ENCODE measurements at regions not wholly inside any gene's neighbourhood (a gene's known extent, or its start where the extent isn't known, plus 50 kb on each side); places are given as distances from the start of the nearest gene placed in this dataset.
"Not testable (repeated sequence)": the region's sequence is repeated elsewhere in the genome, so short reads cannot be mapped to it uniquely, and the experiment has no call there.

GRCh38 chr12:97877404-97877803 is 414.8 kb downstream of the RMST start:
- Histone ChIP-seq H3K4me1 (ENCODE audit: control insufficient read depth in 1 of 2, insufficient read depth in 2 of 2, low read length in 2 of 2) (no peaks in the 10 kb centered on the region), H3K4me2 (replicated peaks; ENCODE audit: extremely low read depth, low read length, poor library complexity, severe bottlenecking) (no peak overlapping the region), H3K79me2 (ENCODE audit: insufficient read depth, low read length) (no peaks in the 10 kb centered on the region), H3K27ac (ENCODE audit: low read depth in 1 of 2, low read length in 2 of 2) (no peak overlapping the region), H3K4me3 (replicated peaks in 1 of 3; ENCODE audit: low read depth in 2 of 3, low read length in 3 of 3) (no peak overlapping the region), H3K9me3 (replicated peaks in 1 of 2; ENCODE audit: control insufficient read depth in 1 of 2, insufficient read depth in 1 of 2, low read length in 2 of 2) (peaks cover 6 to 7% of the 10 kb centered on the region in 2 donors), H3K36me3 (replicated peaks in 1 of 2; ENCODE audit: control insufficient read depth in 1 of 2, insufficient read depth in 2 of 2, low read length in 2 of 2) (no peaks in the 10 kb centered on the region), H2AFZ (ENCODE audit: insufficient read depth, low read depth, low read length, poor library complexity, severe bottlenecking) (no peak overlapping the region), H3K27me3 (ENCODE audit: control insufficient read depth in 2 of 2, insufficient read depth in 2 of 2, low read length in 2 of 2) (no peaks in the 10 kb centered on the region), H3K9ac (ENCODE audit: insufficient read depth, low read length, poor library complexity, severe bottlenecking) (no peak overlapping the region), H4K20me1 (ENCODE audit: insufficient read depth, low read length) (no peaks in the 10 kb centered on the region)
- TF ChIP-seq, protein P1, sequence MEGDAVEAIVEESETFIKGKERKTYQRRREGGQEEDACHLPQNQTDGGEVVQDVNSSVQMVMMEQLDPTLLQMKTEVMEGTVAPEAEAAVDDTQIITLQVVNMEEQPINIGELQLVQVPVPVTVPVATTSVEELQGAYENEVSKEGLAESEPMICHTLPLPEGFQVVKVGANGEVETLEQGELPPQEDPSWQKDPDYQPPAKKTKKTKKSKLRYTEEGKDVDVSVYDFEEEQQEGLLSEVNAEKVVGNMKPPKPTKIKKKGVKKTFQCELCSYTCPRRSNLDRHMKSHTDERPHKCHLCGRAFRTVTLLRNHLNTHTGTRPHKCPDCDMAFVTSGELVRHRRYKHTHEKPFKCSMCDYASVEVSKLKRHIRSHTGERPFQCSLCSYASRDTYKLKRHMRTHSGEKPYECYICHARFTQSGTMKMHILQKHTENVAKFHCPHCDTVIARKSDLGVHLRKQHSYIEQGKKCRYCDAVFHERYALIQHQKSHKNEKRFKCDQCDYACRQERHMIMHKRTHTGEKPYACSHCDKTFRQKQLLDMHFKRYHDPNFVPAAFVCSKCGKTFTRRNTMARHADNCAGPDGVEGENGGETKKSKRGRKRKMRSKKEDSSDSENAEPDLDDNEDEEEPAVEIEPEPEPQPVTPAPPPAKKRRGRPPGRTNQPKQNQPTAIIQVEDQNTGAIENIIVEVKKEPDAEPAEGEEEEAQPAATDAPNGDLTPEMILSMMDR (IDR thresholded peaks at IDR 0.05), result no peak
- no peak overlapping the region for H3K27ac Mint-ChIP-seq
- H3K4me3 Mint-ChIP-seq, result no peak overlapping the region
- intact Hi-C loops (cut with micrococcal nuclease), result no loop called here
- H3K27me3 Mint-ChIP-seq (ENCODE audit: low read depth in 3 of 3), result no peaks in the 10 kb centered on the region
- peaks cover 0 to 15% (median 3%) of the 10 kb centered on the region in 7 donors for H3K9me3 Mint-ChIP-seq
- H3K4me1 Mint-ChIP-seq, result no peaks in the 10 kb centered on the region
- DNase-seq, result no peak
- H3K36me3 Mint-ChIP-seq, result no peaks in the 10 kb centered on the region

GRCh38 chr12:97886511-97887176 is 424.0 kb downstream of the RMST start:
- Histone ChIP-seq H3K4me1 (ENCODE audit: control insufficient read depth in 1 of 2, insufficient read depth in 2 of 2, low read length in 2 of 2) (no peaks in the 10 kb centered on the region), H3K9ac (ENCODE audit: insufficient read depth, low read length, poor library complexity, severe bottlenecking) (no peak overlapping the region), H4K20me1 (ENCODE audit: insufficient read depth, low read length) (no peaks in the 10 kb centered on the region), H3K79me2 (ENCODE audit: insufficient read depth, low read length) (no peaks in the 10 kb centered on the region), H3K27me3 (ENCODE audit: control insufficient read depth in 2 of 2, insufficient read depth in 2 of 2, low read length in 2 of 2) (no peaks in the 10 kb centered on the region), H3K4me2 (replicated peaks; ENCODE audit: extremely low read depth, low read length, poor library complexity, severe bottlenecking) (no peak overlapping the region), H3K36me3 (replicated peaks in 1 of 2; ENCODE audit: control insufficient read depth in 1 of 2, insufficient read depth in 2 of 2, low read length in 2 of 2) (no peaks in the 10 kb centered on the region), H3K9me3 (replicated peaks in 1 of 2; ENCODE audit: control insufficient read depth in 1 of 2, insufficient read depth in 1 of 2, low read length in 2 of 2) (no peaks in the 10 kb centered on the region), H3K27ac (ENCODE audit: low read depth in 1 of 2, low read length in 2 of 2) (no peak overlapping the region), H3K4me3 (replicated peaks in 1 of 3; ENCODE audit: low read depth in 2 of 3, low read length in 3 of 3) (no peak overlapping the region), H2AFZ (ENCODE audit: insufficient read depth, low read depth, low read length, poor library complexity, severe bottlenecking) (no peak overlapping the region)
- H3K27ac Mint-ChIP-seq, result no peak overlapping the region
- TF ChIP-seq, protein P1 (IDR thresholded peaks at IDR 0.05), result no peak
- intact Hi-C loops (cut with micrococcal nuclease), result no loop called here
- no peak overlapping the region for H3K4me3 Mint-ChIP-seq
- no peaks in the 10 kb centered on the region for H3K27me3 Mint-ChIP-seq (ENCODE audit: low read depth in 3 of 3)
- WGBS (ENCODE audit: insufficient coverage), result no CpG with 5 or more reads among the region's 4 CpGs
- H3K4me1 Mint-ChIP-seq, result no peaks in the 10 kb centered on the region
- peaks cover 0 to 4% (median 2%) of the 10 kb centered on the region in 7 donors for H3K9me3 Mint-ChIP-seq
- H3K36me3 Mint-ChIP-seq, result no peaks in the 10 kb centered on the region
- DNase-seq, result no peak

DNA sequence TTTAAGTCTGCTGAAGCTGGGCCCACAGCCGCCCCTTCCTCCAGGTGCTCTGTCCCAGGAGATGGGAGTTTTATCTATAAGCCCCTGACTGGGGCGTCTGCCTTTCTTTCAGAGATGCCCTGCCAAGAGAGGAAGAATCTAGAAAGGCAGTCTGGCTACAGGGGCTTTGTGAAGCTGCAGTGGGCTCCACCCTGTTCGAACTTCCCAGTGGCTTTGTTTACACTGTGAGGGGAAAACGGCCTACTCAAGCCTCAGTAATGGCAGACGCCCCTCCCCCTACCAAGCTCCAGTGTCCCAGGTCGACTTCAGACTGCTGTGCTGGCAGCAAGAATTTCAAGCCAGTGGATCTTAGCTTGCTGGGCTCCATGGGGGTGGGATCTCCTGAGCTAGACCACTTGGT is 435.3 kb downstream of the RMST start:
- H3K27ac ChIP-seq (ENCODE audit: low read depth in 1 of 2, low read length in 2 of 2); H3K4me3 ChIP-seq (replicated peaks in 1 of 3; ENCODE audit: low read depth in 2 of 3, low read length in 3 of 3); H3K27ac Mint-ChIP-seq; H3K4me1 Mint-ChIP-seq; intact Hi-C loops (cut with micrococcal nuclease); H3K36me3 Mint-ChIP-seq; H3K27me3 Mint-ChIP-seq (ENCODE audit: low read depth in 3 of 3); H3K36me3 ChIP-seq (replicated peaks in 1 of 2; ENCODE audit: control insufficient read depth in 1 of 2, insufficient read depth in 2 of 2, low read length in 2 of 2); H3K4me1 ChIP-seq (ENCODE audit: control insufficient read depth in 1 of 2, insufficient read depth in 2 of 2, low read length in 2 of 2); H3K27me3 ChIP-seq (ENCODE audit: control insufficient read depth in 2 of 2, insufficient read depth in 2 of 2, low read length in 2 of 2); H2AFZ ChIP-seq (ENCODE audit: insufficient read depth, low read depth, low read length, poor library complexity, severe bottlenecking); H3K9ac ChIP-seq (ENCODE audit: insufficient read depth, low read length, poor library complexity, severe bottlenecking); H3K9me3 ChIP-seq (replicated peaks in 1 of 2; ENCODE audit: control insufficient read depth in 1 of 2, insufficient read depth in 1 of 2, low read length in 2 of 2); H4K20me1 ChIP-seq (ENCODE audit: insufficient read depth, low read length); DNase-seq; H3K79me2 ChIP-seq (ENCODE audit: insufficient read depth, low read length); H3K4me2 ChIP-seq (replicated peaks; ENCODE audit: extremely low read depth, low read length, poor library complexity, severe bottlenecking); H3K4me3 Mint-ChIP-seq: not testable (repeated sequence)
- H3K9me3 Mint-ChIP-seq, result peaks cover 0 to 14% (median 4%) of the 10 kb centered on the region in 7 donors
- 68% methylated on average over 3 of the region's 6 CpGs for WGBS (ENCODE audit: insufficient coverage)
